GM20431 (cell line): ENCODE measurements at regions not wholly inside any gene's neighbourhood (a gene's known extent, or its start where the extent isn't known, plus 50 kb on each side); places are given as distances from the start of the nearest gene placed in this dataset.

Experiments used
- in situ Hi-C: fragments of 300-500 bp; cut with MseI, MboI; formaldehyde crosslinking; loops from one replicate; pipeline ENCODE4 v1.15.0; 2020; ENCODE audit warnings: low sequenced_read_pairs; ENCODE audit not compliant: unreplicated experiment

GRCh38 chr16:51399908-51400670 lies 249.0 kb upstream of the SALL1 start:
- in situ Hi-C loops, result no loop called here

GRCh38 chr16:51394421-51394820 lies 243.4 kb upstream of the SALL1 start:
- in situ Hi-C loops, result no loop called here

- in situ Hi-C loops, result no loop called here
Measured at GRCh38 chr16:51393381-51394005, 242.4 kb upstream of the SALL1 start.

GRCh38 chr16:51392521-51393187 lies 241.6 kb upstream of the SALL1 start:
- in situ Hi-C loops, result no loop called here

GRCh38 chr16:51391798-51392511 lies 240.9 kb upstream of the SALL1 start:
- in situ Hi-C loops, result no loop called here

GRCh38 chr16:51390877-51391276 lies 239.8 kb upstream of the SALL1 start:
- in situ Hi-C loops, result no loop called here

GRCh38 chr16:51389881-51390280 lies 238.8 kb upstream of the SALL1 start:
- in situ Hi-C loops, result no loop called here

GRCh38 chr16:51388516-51388951 lies 237.5 kb upstream of the SALL1 start:
- in situ Hi-C loops, result no loop called here

DNA sequence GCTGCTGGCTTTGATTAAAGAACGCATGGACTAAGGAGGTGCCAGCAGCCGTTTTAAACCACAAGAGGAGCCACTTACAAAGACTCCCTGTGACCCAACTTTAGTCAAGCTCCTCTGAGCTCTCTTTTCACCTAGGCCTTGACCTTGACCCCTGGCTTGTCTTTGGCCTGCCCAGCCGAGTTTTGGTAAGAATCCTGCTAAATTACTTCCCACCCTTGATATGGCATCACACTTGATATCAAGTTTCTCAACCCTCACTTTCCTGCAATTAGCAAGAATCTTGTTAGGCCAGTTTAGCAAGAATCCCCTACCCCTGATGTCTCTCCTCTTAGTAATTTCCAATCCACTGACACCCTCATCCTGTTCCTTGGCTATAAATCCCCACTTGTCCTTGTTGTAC lies 232.8 kb upstream of the SALL1 start:
- in situ Hi-C loops, result no loop called here

DNA sequence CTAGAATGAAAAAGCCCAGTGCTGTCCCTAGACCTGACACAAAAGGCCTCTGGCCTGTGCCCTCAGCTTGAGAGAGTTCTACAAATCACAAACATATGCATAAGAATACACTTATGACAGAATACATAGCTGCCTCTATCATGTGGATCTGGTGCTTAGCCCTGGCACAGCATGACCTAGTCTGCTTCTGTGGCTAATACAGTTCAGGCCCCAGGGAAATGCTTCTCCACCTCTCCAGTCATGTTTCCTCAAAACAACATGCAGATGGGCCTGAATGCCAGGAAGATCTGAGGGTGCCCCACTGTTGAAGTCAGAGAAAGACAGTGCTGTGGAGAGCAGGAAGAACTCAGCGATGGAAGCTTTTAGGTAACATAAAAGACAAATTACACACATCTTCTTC lies 231.9 kb upstream of the SALL1 start:
- in situ Hi-C loops, result no loop called here

DNA sequence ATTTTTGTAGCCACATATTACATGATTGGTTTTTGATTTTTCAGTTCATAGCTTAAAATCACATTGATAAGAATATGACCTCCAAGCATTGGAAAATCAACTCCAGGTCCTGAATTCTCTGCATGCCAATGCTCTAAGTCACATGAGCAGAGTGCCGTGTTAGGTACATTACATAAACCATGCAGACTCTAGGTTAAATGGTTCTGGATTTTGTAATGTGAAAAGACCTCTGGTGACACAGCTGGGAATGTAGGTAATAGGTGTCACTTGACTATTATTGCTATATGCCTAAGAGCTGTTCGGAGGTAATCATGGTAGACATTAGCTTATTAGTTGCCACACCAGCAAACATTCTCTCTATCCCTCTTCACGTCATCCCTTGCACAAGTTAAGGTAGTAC lies 231.1 kb upstream of the SALL1 start:
- in situ Hi-C loops, result no loop called here

DNA sequence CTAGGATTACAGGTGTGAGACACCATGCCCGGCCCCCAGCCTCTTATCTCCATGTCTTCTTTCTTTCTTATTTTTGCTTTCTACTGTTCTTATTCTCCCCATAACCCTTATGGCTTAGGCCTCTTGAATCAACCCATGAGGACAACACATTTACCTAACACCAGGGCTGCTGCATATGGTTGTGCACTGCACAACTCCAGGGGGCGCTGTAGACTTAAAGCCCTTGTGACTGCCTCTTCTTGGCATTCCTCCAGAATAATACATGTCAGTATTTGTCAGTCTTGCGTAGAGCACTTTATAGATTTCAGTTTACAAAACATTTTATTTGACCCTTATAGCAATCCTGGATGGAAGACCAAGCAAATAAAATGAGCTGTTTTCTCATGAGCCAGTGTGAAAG lies 225.0 kb upstream of the SALL1 start:
- in situ Hi-C loops, result no loop called here

- in situ Hi-C loops, result no loop called here
Measured at GRCh38 chr16:51374790-51375189, 223.7 kb upstream of the SALL1 start.

GRCh38 chr16:51374346-51374745 lies 223.3 kb upstream of the SALL1 start:
- in situ Hi-C loops, result no loop called here

DNA sequence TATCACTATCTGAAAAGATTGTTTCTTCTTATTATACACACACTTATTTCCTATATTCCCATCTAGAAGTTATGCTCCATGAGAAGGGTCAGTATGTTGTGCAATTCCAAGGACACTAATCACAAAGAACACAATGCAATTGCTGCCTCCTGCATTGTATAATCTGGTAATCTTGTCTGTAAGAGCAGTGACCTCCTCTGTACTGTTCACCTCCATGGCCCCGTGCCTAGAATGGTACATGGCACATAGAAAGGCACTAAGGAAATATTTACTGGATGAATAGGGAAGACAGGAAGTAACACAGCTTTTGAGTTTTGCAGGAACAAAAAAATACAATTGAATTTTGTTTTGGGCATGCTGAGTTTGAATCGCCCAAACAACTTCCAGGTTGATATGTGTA lies 214.6 kb upstream of the SALL1 start:
- in situ Hi-C loops, result no loop called here

GRCh38 chr16:51359141-51359955 lies 208.3 kb upstream of the SALL1 start:
- in situ Hi-C loops, result no loop called here

DNA sequence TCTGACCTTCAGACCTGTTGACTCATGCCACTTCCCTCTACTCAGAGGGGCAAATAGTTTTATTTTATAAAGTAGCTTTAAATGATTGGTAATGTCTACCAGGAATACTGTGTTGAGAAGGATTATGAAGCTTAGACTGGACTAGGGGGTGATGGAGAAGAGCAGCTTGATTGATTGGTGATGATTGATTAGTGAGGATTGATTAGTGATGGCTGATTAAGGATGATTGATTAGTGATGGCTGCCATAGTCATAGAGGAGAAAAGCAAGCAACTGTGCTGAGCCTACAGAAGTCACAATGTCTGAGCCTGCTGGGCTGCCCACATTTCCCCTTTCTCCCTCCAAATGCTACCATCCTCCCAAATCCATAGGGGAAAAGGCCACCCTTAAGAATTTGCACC lies 206.8 kb upstream of the SALL1 start:
- in situ Hi-C loops, result no loop called here

DNA sequence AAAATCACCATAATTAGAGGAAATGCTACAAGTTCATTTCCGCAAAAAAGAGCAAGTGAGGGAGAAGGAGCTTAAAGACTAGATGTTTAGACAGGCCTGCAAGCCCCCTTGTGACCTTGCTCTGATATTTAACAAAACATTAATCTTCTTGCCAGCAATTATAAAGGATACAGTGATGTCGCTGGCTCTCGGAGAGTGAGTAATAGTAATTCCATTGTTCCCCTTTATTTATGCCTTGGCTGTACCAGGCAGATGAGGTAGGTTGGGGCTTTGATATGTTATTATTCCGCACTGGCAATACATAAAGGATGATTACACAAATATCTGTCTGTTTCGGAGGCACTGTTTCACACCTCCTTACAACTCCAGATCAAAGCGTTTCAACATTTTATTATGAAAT lies 204.8 kb upstream of the SALL1 start:
- in situ Hi-C loops, result no loop called here

- in situ Hi-C loops, result no loop called here
Measured at GRCh38 chr16:51355195-51355594, 204.1 kb upstream of the SALL1 start.

- in situ Hi-C loops, result no loop called here
Measured at GRCh38 chr16:51353055-51353454, 202.0 kb upstream of the SALL1 start.
